ENCODE measurements at regions not wholly inside any gene's neighbourhood (a gene's known extent, or its start where the extent isn't known, plus 50 kb on each side); places are given as distances from the start of the nearest gene placed in this dataset.

GRCh38 chr4:188887905-188888304, 748.7 kb downstream of the TRIML1 start:
- Mint-ChIP-seq H3K4me3 (no peak overlapping the region), H3K9me3 (peaks cover 5% of the 10 kb centered on the region), H3K27me3 (no peaks in the 10 kb centered on the region), H3K4me1 (no peaks in the 10 kb centered on the region), H3K27ac (no peak overlapping the region), H3K36me3 (no peaks in the 10 kb centered on the region)
- no peak for DNase-seq
- no peak for ATAC-seq (ENCODE audit: low read depth)
- POLR2A ChIA-PET, result no interaction called here

- H3K27ac Mint-ChIP-seq, result no peak overlapping the region
- DNase-seq, result no peak
- POLR2A ChIA-PET, result no interaction called here
- H3K9me3 Mint-ChIP-seq, result peaks cover 3% of the 10 kb centered on the region
- H3K27me3 Mint-ChIP-seq, result no peaks in the 10 kb centered on the region
- H3K36me3 Mint-ChIP-seq, result no peaks in the 10 kb centered on the region
- H3K4me3 Mint-ChIP-seq, result no peak overlapping the region
- no peaks in the 10 kb centered on the region for H3K4me1 Mint-ChIP-seq
- no peak for ATAC-seq (ENCODE audit: low read depth)
Observed at GRCh38 chr4:188892837-188893236, 753.6 kb downstream of the TRIML1 start.

GRCh38 chr4:188903986-188904385, 764.7 kb downstream of the TRIML1 start:
- no peak for ATAC-seq (ENCODE audit: low read depth)
- H3K9me3 Mint-ChIP-seq, result peaks cover 6% of the 10 kb centered on the region
- no peak for DNase-seq
- POLR2A ChIA-PET, result no interaction called here
- H3K27me3 Mint-ChIP-seq, result no peaks in the 10 kb centered on the region
- no peaks in the 10 kb centered on the region for H3K36me3 Mint-ChIP-seq
- H3K4me3 Mint-ChIP-seq, result no peak overlapping the region
- H3K27ac Mint-ChIP-seq, result no peak overlapping the region
- H3K4me1 Mint-ChIP-seq, result no peaks in the 10 kb centered on the region

- DNase-seq (no peak), ATAC-seq (ENCODE audit: low read depth) (no peak)
- POLR2A ChIA-PET, result no interaction called here
- Mint-ChIP-seq H3K4me3 (no peak overlapping the region), H3K27ac (no peak overlapping the region), H3K4me1 (no peaks in the 10 kb centered on the region), H3K9me3 (peaks cover 6% of the 10 kb centered on the region), H3K27me3 (no peaks in the 10 kb centered on the region), H3K36me3 (no peaks in the 10 kb centered on the region)
Observed at GRCh38 chr4:188904617-188905016, 765.4 kb downstream of the TRIML1 start.

- DNase-seq (no peak), ATAC-seq (ENCODE audit: low read depth) (no peak)
- Mint-ChIP-seq H3K9me3 (peaks cover 5% of the 10 kb centered on the region), H3K4me3 (no peak overlapping the region), H3K27me3 (no peaks in the 10 kb centered on the region), H3K36me3 (no peaks in the 10 kb centered on the region), H3K4me1 (no peaks in the 10 kb centered on the region), H3K27ac (no peak overlapping the region)
- POLR2A ChIA-PET, result no interaction called here
Observed at GRCh38 chr4:188905248-188905647, 766.0 kb downstream of the TRIML1 start.

GRCh38 chr4:188911199-188911598, 772.0 kb downstream of the TRIML1 start:
- no peaks in the 10 kb centered on the region for H3K27me3 Mint-ChIP-seq
- H3K4me1 Mint-ChIP-seq, result no peaks in the 10 kb centered on the region
- ATAC-seq (ENCODE audit: low read depth) (no peak), DNase-seq (no peak)
- POLR2A ChIA-PET, result no interaction called here
- H3K27ac Mint-ChIP-seq, result no peak overlapping the region
- peaks cover 7% of the 10 kb centered on the region for H3K9me3 Mint-ChIP-seq
- H3K36me3 Mint-ChIP-seq, result no peaks in the 10 kb centered on the region
- H3K4me3 Mint-ChIP-seq, result no peak overlapping the region

- no peak for ATAC-seq (ENCODE audit: low read depth)
- H3K4me1 Mint-ChIP-seq, result no peaks in the 10 kb centered on the region
- H3K27me3 Mint-ChIP-seq, result no peaks in the 10 kb centered on the region
- POLR2A ChIA-PET, result no interaction called here
- no peak overlapping the region for H3K27ac Mint-ChIP-seq
- DNase-seq, result no peak
- H3K9me3 Mint-ChIP-seq, result peaks cover 7% of the 10 kb centered on the region
- no peak overlapping the region for H3K4me3 Mint-ChIP-seq
- no peaks in the 10 kb centered on the region for H3K36me3 Mint-ChIP-seq
Observed at GRCh38 chr4:188911707-188912106, 772.5 kb downstream of the TRIML1 start.

GRCh38 chr4:188915175-188915574, 775.9 kb downstream of the TRIML1 start:
- H3K27me3 Mint-ChIP-seq, result no peaks in the 10 kb centered on the region
- no peak overlapping the region for H3K4me3 Mint-ChIP-seq
- H3K4me1 Mint-ChIP-seq, result no peaks in the 10 kb centered on the region
- no peak overlapping the region for H3K27ac Mint-ChIP-seq
- H3K9me3 Mint-ChIP-seq, result peaks cover 11% of the 10 kb centered on the region
- DNase-seq (no peak), ATAC-seq (ENCODE audit: low read depth) (no peak)
- H3K36me3 Mint-ChIP-seq, result no peaks in the 10 kb centered on the region
- POLR2A ChIA-PET, result no interaction called here

GRCh38 chr4:188918787-188919186, 779.5 kb downstream of the TRIML1 start:
- H3K36me3 Mint-ChIP-seq, result no peaks in the 10 kb centered on the region
- ATAC-seq (ENCODE audit: low read depth), result no peak
- no peak for DNase-seq
- no peaks in the 10 kb centered on the region for H3K4me1 Mint-ChIP-seq
- peaks cover 11% of the 10 kb centered on the region for H3K9me3 Mint-ChIP-seq
- H3K27ac Mint-ChIP-seq, result no peak overlapping the region
- POLR2A ChIA-PET, result no interaction called here
- H3K4me3 Mint-ChIP-seq, result no peak overlapping the region
- no peaks in the 10 kb centered on the region for H3K27me3 Mint-ChIP-seq

GRCh38 chr4:188930822-188931221, 791.6 kb downstream of the TRIML1 start:
- Mint-ChIP-seq H3K9me3 (peaks cover 5% of the 10 kb centered on the region), H3K4me3 (no peak overlapping the region), H3K27me3 (no peaks in the 10 kb centered on the region), H3K27ac (no peak overlapping the region), H3K4me1 (no peaks in the 10 kb centered on the region), H3K36me3 (no peaks in the 10 kb centered on the region)
- POLR2A ChIA-PET, result no interaction called here
- no peak for ATAC-seq (ENCODE audit: low read depth)
- no peak for DNase-seq

- Mint-ChIP-seq H3K4me3 (no peak overlapping the region), H3K9me3 (peaks cover 5% of the 10 kb centered on the region), H3K27ac (no peak overlapping the region), H3K27me3 (no peaks in the 10 kb centered on the region), H3K4me1 (no peaks in the 10 kb centered on the region), H3K36me3 (no peaks in the 10 kb centered on the region)
- DNase-seq, result no peak
- ATAC-seq (ENCODE audit: low read depth), result no peak
- POLR2A ChIA-PET, result no interaction called here
Observed at GRCh38 chr4:188934320-188934962, 795.2 kb downstream of the TRIML1 start.

GRCh38 chr4:188941524-188942119, 802.4 kb downstream of the TRIML1 start:
- Mint-ChIP-seq H3K9me3 (peaks cover 6% of the 10 kb centered on the region), H3K27ac (no peak overlapping the region), H3K36me3 (no peaks in the 10 kb centered on the region), H3K4me1 (no peaks in the 10 kb centered on the region), H3K27me3 (no peaks in the 10 kb centered on the region), H3K4me3 (no peak overlapping the region)
- no peak for ATAC-seq (ENCODE audit: low read depth)
- no peak for DNase-seq
- POLR2A ChIA-PET, result no interaction called here

GRCh38 chr4:188942606-188943005, 803.4 kb downstream of the TRIML1 start:
- peaks cover 6% of the 10 kb centered on the region for H3K9me3 Mint-ChIP-seq
- no peak for ATAC-seq (ENCODE audit: low read depth)
- H3K36me3 Mint-ChIP-seq, result no peaks in the 10 kb centered on the region
- H3K4me3 Mint-ChIP-seq, result no peak overlapping the region
- H3K4me1 Mint-ChIP-seq, result no peaks in the 10 kb centered on the region
- no peaks in the 10 kb centered on the region for H3K27me3 Mint-ChIP-seq
- DNase-seq, result no peak
- H3K27ac Mint-ChIP-seq, result no peak overlapping the region
- POLR2A ChIA-PET, result no interaction called here

GRCh38 chr4:188949596-188949995, 810.4 kb downstream of the TRIML1 start:
- POLR2A ChIA-PET, result no interaction called here
- no peaks in the 10 kb centered on the region for H3K36me3 Mint-ChIP-seq
- no peak overlapping the region for H3K4me3 Mint-ChIP-seq
- H3K27me3 Mint-ChIP-seq, result no peaks in the 10 kb centered on the region
- no peaks in the 10 kb centered on the region for H3K4me1 Mint-ChIP-seq
- DNase-seq (no peak), ATAC-seq (ENCODE audit: low read depth) (no peak)
- no peak overlapping the region for H3K27ac Mint-ChIP-seq
- H3K9me3 Mint-ChIP-seq, result peaks cover 6% of the 10 kb centered on the region

GRCh38 chr4:188955066-188955465, 815.8 kb downstream of the TRIML1 start:
- ATAC-seq (ENCODE audit: low read depth) (no peak), DNase-seq (no peak)
- Mint-ChIP-seq H3K4me1 (no peaks in the 10 kb centered on the region), H3K27me3 (no peaks in the 10 kb centered on the region), H3K27ac (no peak overlapping the region), H3K4me3 (no peak overlapping the region), H3K36me3 (no peaks in the 10 kb centered on the region), H3K9me3 (peaks cover 10% of the 10 kb centered on the region)
- POLR2A ChIA-PET, result no interaction called here
